HEK293 (cell line): ENCODE measurements at regions not wholly inside any gene's neighbourhood (a gene's known extent, or its start where the extent isn't known, plus 50 kb on each side); places are given as distances from the start of the nearest gene placed in this dataset.
"Not testable (repeated sequence)": the region's sequence is repeated elsewhere in the genome, so short reads cannot be mapped to it uniquely, and the experiment has no call there.

ENCODE experiments used
- CTCF ChIA-PET: fragments of 350-600 bp; formaldehyde crosslinking; extraction: SDS; loops from one replicate; lab custom pipeline; 2021; ENCODE audit warnings: antibody characterized with exemption; lab: Yijun Ruan, JAX
- POLR2A ChIA-PET: fragments of 300-600 bp; formaldehyde crosslinking; extraction: SDS; loops from one replicate; lab custom pipeline; 2020; ENCODE audit warnings: antibody characterized with exemption, inconsistent platforms; lab: Yijun Ruan, JAX
- H3K27ac ChIP-seq: fragments of 200-500 bp; sonication (Bioruptor generic); 2 replicates; pipeline ENCODE4 v1.5.1; 2014; ENCODE audit warnings: low read depth, low read length, control low read depth, inconsistent platforms; ENCODE audit errors: extremely low read depth
- H3K36me3 ChIP-seq, 2 experiments: fragments of 200-500 bp in 1 of 2; sonication (Bioruptor generic) in 1 of 2; 1 replicate in 1 of 2; 2 replicates in 1 of 2; pipeline ENCODE4 v1.5.1; 2014 to 2017; ENCODE audit warnings: inconsistent platforms in 2 of 2, low read length in 2 of 2; ENCODE audit not compliant: control insufficient read depth in 2 of 2, insufficient read depth in 1 of 2
- H3K4me1 ChIP-seq: fragments of 200-500 bp; sonication (Bioruptor generic); 2 replicates; pipeline ENCODE4 v1.5.1; 2014; ENCODE audit warnings: mild to moderate bottlenecking, low read length, inconsistent platforms; ENCODE audit not compliant: control insufficient read depth, insufficient read depth
- H3K4me3 ChIP-seq: 2 replicates; pipeline ENCODE4 v1.5.1; 2011; ENCODE audit warnings: low read depth, mild to moderate bottlenecking, control low read depth, low read length, moderate library complexity
- H3K9me3 ChIP-seq: fragments of 200-500 bp; sonication (Bioruptor generic); 2 replicates; pipeline ENCODE4 v1.5.1; 2014; ENCODE audit warnings: low read depth, low read length, inconsistent platforms; ENCODE audit not compliant: control insufficient read depth, insufficient read depth
- HOXA7 ChIP-seq: sonication (generic); formaldehyde crosslinking; IDR thresholded peaks from 2 replicates; pipeline ENCODE4 v1.8.1; 2022; ENCODE audit warnings: missing genetic modification reagents, borderline replicate concordance
- INSM2 ChIP-seq: fragments of 450-650 bp; formaldehyde crosslinking; IDR thresholded peaks from 2 replicates; pipeline ENCODE4 v1.5.1; 2016; ENCODE audit warnings: missing biosample characterization, missing genetic modification characterization
- PRDM1 ChIP-seq: fragments of 450-650 bp; formaldehyde crosslinking; IDR thresholded peaks from 2 replicates; pipeline ENCODE4; 2016; ENCODE audit warnings: missing biosample characterization, missing genetic modification characterization
- PRDM4 ChIP-seq: fragments of 450-650 bp; formaldehyde crosslinking; IDR thresholded peaks from 2 replicates; pipeline ENCODE4 v1.5.1; 2017; ENCODE audit warnings: missing biosample characterization, missing genetic modification characterization
- PRDM6 ChIP-seq: fragments of 450-650 bp; formaldehyde crosslinking; IDR thresholded peaks from 2 replicates; pipeline ENCODE4 v1.5.1; 2017; ENCODE audit warnings: missing biosample characterization, missing genetic modification characterization
- TRIM28 ChIP-seq: IDR thresholded peaks from 2 replicates; pipeline ENCODE4 v1.6.1; 2011; ENCODE audit warnings: low read length, control low read depth, borderline replicate concordance
- YY1 ChIP-seq: fragments of 450-650 bp; formaldehyde crosslinking; IDR thresholded peaks from 2 replicates; pipeline ENCODE4 v1.5.1; 2018; ENCODE audit warnings: missing biosample characterization, missing genetic modification characterization
- ZNF121 ChIP-seq: fragments of 450-650 bp; formaldehyde crosslinking; IDR thresholded peaks from 2 replicates; pipeline ENCODE4 v1.5.1; 2016; ENCODE audit warnings: missing biosample characterization, missing genetic modification characterization
- ZNF133 ChIP-seq: fragments of 450-650 bp; formaldehyde crosslinking; IDR thresholded peaks from 2 replicates; pipeline ENCODE4 v1.5.1; 2016; ENCODE audit warnings: missing biosample characterization, missing genetic modification characterization
- ZNF214 ChIP-seq: fragments of 450-650 bp; formaldehyde crosslinking; IDR thresholded peaks from 2 replicates; pipeline ENCODE4 v1.5.1; 2017; ENCODE audit warnings: missing biosample characterization, mild to moderate bottlenecking, missing genetic modification characterization, borderline replicate concordance
- ZNF280C ChIP-seq: fragments of 450-650 bp; formaldehyde crosslinking; IDR thresholded peaks from 2 replicates; pipeline ENCODE4 v1.5.1; 2016; ENCODE audit warnings: missing biosample characterization, missing genetic modification characterization
- ZNF350 ChIP-seq: fragments of 450-650 bp; formaldehyde crosslinking; IDR thresholded peaks from 2 replicates; pipeline ENCODE4 v1.5.0; 2017; ENCODE audit warnings: missing biosample characterization, mild to moderate bottlenecking, missing genetic modification characterization
- ZNF366 ChIP-seq: fragments of 450-650 bp; formaldehyde crosslinking; conservative IDR thresholded peaks from 2 replicates; pipeline ENCODE4 v1.5.1; 2016; ENCODE audit warnings: missing biosample characterization, missing genetic modification characterization
- ZNF416 ChIP-seq: fragments of 450-650 bp; formaldehyde crosslinking; IDR thresholded peaks from 2 replicates; pipeline ENCODE4 v1.5.1; 2016; ENCODE audit warnings: missing biosample characterization, missing genetic modification characterization
- ZNF654 ChIP-seq: fragments of 450-650 bp; formaldehyde crosslinking; IDR thresholded peaks from 2 replicates; pipeline ENCODE4 v1.5.1; 2016; ENCODE audit warnings: low read depth, missing biosample characterization, missing genetic modification characterization

- ChIA-PET POLR2A (no interaction called here), CTCF (interaction anchor here (1.3 kb wide), 1 partner anchor 165 kb away, joined by 3 read pairs; no protein-coding TSS in a partner anchor)
- Histone ChIP-seq H3K27ac (no peak overlapping the region), H3K4me3 (no peak overlapping the region), H3K36me3 (no peaks in the 10 kb centered on the region), H3K4me1 (no peaks in the 10 kb centered on the region)
- TF ChIP-seq HOXA7 (CRISPR knock-in tag) = no peak
- TF ChIP-seq TRIM28 = 0 out of 2 replicates have a peak, but pooled peaks have one; percentile 39
- TF ChIP-seq, all 188 proteins: peak for 1
- no peaks in the 10 kb centered on the region for H3K9me3 ChIP-seq
These were observed 84.1 kb downstream of the MAB21L3 start for GRCh38 chr1:116195077-116195868.

GRCh38 chr1:116200343-116200742, 89.1 kb downstream of the MAB21L3 start:
- H3K4me3 ChIP-seq, CTCF ChIA-PET, H3K27ac ChIP-seq, H3K9me3 ChIP-seq, H3K4me1 ChIP-seq, POLR2A ChIA-PET, H3K36me3 ChIP-seq: not testable (repeated sequence)
- TF ChIP-seq PRDM1 (tag by site-specific recombination) = peak; percentile 41; the same call in 1 of the 2 replicates
- TF ChIP-seq ZNF366 (tag by site-specific recombination) = peak; percentile 88

- TF ChIP-seq ZNF121 (tag by site-specific recombination) (no peak), YY1 (tag by site-specific recombination) (no peak)
- POLR2A ChIA-PET = no interaction called here
- CTCF ChIA-PET = no interaction called here
These were observed 90.7 kb downstream of the MAB21L3 start for GRCh38 chr1:116201911-116202310.

GRCh38 chr1:116203181-116203723, 92.1 kb downstream of the MAB21L3 start:
- Histone ChIP-seq H3K27ac (no peak overlapping the region), H3K9me3 (no peaks in the 10 kb centered on the region), H3K4me1 (no peaks in the 10 kb centered on the region), H3K36me3 (no peaks in the 10 kb centered on the region), H3K4me3 (no peak overlapping the region)
- POLR2A ChIA-PET = no interaction called here
- CTCF ChIA-PET = interaction anchor here (0.6 kb wide), 1 partner anchor 22 kb away, joined by 3 read pairs; no protein-coding TSS in a partner anchor
- TF ChIP-seq ZNF416 (tag by site-specific recombination) (no peak), ZNF133 (tag by site-specific recombination) (no peak), INSM2 (tag by site-specific recombination) (no peak), PRDM4 (no peak), ZNF654 (tag by site-specific recombination) (no peak), ZNF280C (tag by site-specific recombination) (no peak), ZNF350 (no peak), PRDM6 (no peak), ZNF214 (tag by site-specific recombination) (no peak), HOXA7 (CRISPR knock-in tag) (no peak)

More at GRCh38 chr1:116201911-116202310, 90.7 kb downstream of the MAB21L3 start:
- no peak overlapping the region for H3K4me3 ChIP-seq
- H3K4me1 ChIP-seq = no peaks in the 10 kb centered on the region
- H3K9me3 ChIP-seq = no peaks in the 10 kb centered on the region
- H3K27ac ChIP-seq = no peak overlapping the region
- H3K36me3 ChIP-seq = no peaks in the 10 kb centered on the region
